Pons (tissue), 1 donor: ENCODE measurements at regions not wholly inside any gene's neighbourhood (a gene's known extent, or its start where the extent isn't known, plus 50 kb on each side); places are given as distances from the start of the nearest gene placed in this dataset.
"Not testable (repeated sequence)": the region's sequence is repeated elsewhere in the genome, so short reads cannot be mapped to it uniquely, and the experiment has no call there.

Experiments used
- DNase-seq: peaks from one replicate; pipeline ENCODE4 v3.0.0-alpha.2; 2016; ENCODE audit warnings: low spot score

GRCh38 chr11:37511425-37511933 is 913.4 kb upstream of the RAG2 start:
- no peak for DNase-seq

GRCh38 chr11:37509506-37509905 is 911.5 kb upstream of the RAG2 start:
- no peak for DNase-seq

GRCh38 chr11:37506531-37506930 is 908.5 kb upstream of the RAG2 start:
- DNase-seq: no peak

GRCh38 chr11:37505406-37505805 is 907.4 kb upstream of the RAG2 start:
- DNase-seq: no peak

- no peak for DNase-seq
Measured at GRCh38 chr11:37504921-37505320, 906.9 kb upstream of the RAG2 start.

GRCh38 chr11:37504060-37504611 is 906.1 kb upstream of the RAG2 start:
- DNase-seq: peak; percentile 56

- no peak for DNase-seq
Measured at GRCh38 chr11:37503411-37504059, 905.5 kb upstream of the RAG2 start.

- no peak for DNase-seq
Measured at GRCh38 chr11:37502202-37502601, 904.2 kb upstream of the RAG2 start.

- DNase-seq: no peak
Measured at GRCh38 chr11:37500425-37500824, 902.4 kb upstream of the RAG2 start.

- DNase-seq: no peak
Measured at GRCh38 chr11:37497326-37497725, 899.3 kb upstream of the RAG2 start.

- DNase-seq: no peak
Measured at GRCh38 chr11:37496201-37496600, 898.2 kb upstream of the RAG2 start.

GRCh38 chr11:37484298-37484697 is 886.3 kb upstream of the RAG2 start:
- no peak for DNase-seq

GRCh38 chr11:37483761-37484160 is 885.7 kb upstream of the RAG2 start:
- DNase-seq: no peak

GRCh38 chr11:37474889-37475288 is 876.9 kb upstream of the RAG2 start:
- no peak for DNase-seq

- DNase-seq: no peak
Measured at GRCh38 chr11:37468344-37468743, 870.3 kb upstream of the RAG2 start.

- DNase-seq: no peak
Measured at GRCh38 chr11:37465221-37465620, 867.2 kb upstream of the RAG2 start.

GRCh38 chr11:37459456-37459855 is 861.4 kb upstream of the RAG2 start:
- no peak for DNase-seq

- DNase-seq: no peak
Measured at GRCh38 chr11:37456746-37457145, 858.7 kb upstream of the RAG2 start.

- no peak for DNase-seq
Measured at GRCh38 chr11:37451903-37452302, 853.9 kb upstream of the RAG2 start.

- DNase-seq: no peak
Measured at GRCh38 chr11:37450613-37451012, 852.6 kb upstream of the RAG2 start.

- peak; percentile 32 for DNase-seq
Measured at GRCh38 chr11:37449146-37449545, 851.1 kb upstream of the RAG2 start.

GRCh38 chr11:37442576-37442975 is 844.5 kb upstream of the RAG2 start:
- DNase-seq: no peak

- not testable (repeated sequence) for DNase-seq
Measured at GRCh38 chr11:37431633-37432230, 833.7 kb upstream of the RAG2 start.
